ENCODE measurements at regions not wholly inside any gene's neighbourhood (a gene's known extent, or its start where the extent isn't known, plus 50 kb on each side); places are given as distances from the start of the nearest gene placed in this dataset.
"Not testable (repeated sequence)": the region's sequence is repeated elsewhere in the genome, so short reads cannot be mapped to it uniquely, and the experiment has no call there.

GRCh38 chr4:134145369-134145768 lies 56.2 kb downstream of the PABPC4L start:
- FAIRE-seq (no peak), DNase-seq (ENCODE audit: low spot score in 2 of 2) (no peak)

GRCh38 chr4:134144337-134144736 lies 57.3 kb downstream of the PABPC4L start:
- FAIRE-seq, result no peak
- DNase-seq (ENCODE audit: low spot score in 2 of 2), result no peak

GRCh38 chr4:134141728-134142127 lies 59.9 kb downstream of the PABPC4L start:
- DNase-seq (ENCODE audit: low spot score in 2 of 2) (no peak), FAIRE-seq (no peak)

- no peak for FAIRE-seq
- no peak for DNase-seq (ENCODE audit: low spot score in 2 of 2)
These were observed 62.4 kb downstream of the PABPC4L start for GRCh38 chr4:134139188-134139587.

GRCh38 chr4:134132086-134132783 lies 69.4 kb downstream of the PABPC4L start:
- FAIRE-seq (no peak), DNase-seq (ENCODE audit: low spot score in 2 of 2) (no peak)

- FAIRE-seq (no peak), DNase-seq (ENCODE audit: low spot score in 2 of 2) (no peak)
These were observed 74.6 kb downstream of the PABPC4L start for GRCh38 chr4:134126955-134127354.

GRCh38 chr4:134126000-134126560 lies 75.5 kb downstream of the PABPC4L start:
- no peak for FAIRE-seq
- DNase-seq (ENCODE audit: low spot score in 2 of 2), result no peak

- FAIRE-seq, result no peak
- DNase-seq (ENCODE audit: low spot score in 2 of 2), result no peak
These were observed 78.7 kb downstream of the PABPC4L start for GRCh38 chr4:134122903-134123302.

GRCh38 chr4:134117392-134118183 lies 84.0 kb downstream of the PABPC4L start:
- DNase-seq (ENCODE audit: low spot score in 2 of 2) (no peak), FAIRE-seq (no peak)

- no peak for FAIRE-seq
- no peak for DNase-seq (ENCODE audit: low spot score in 2 of 2)
These were observed 111.7 kb downstream of the PABPC4L start for GRCh38 chr4:134089885-134090284.

- DNase-seq (ENCODE audit: low spot score in 2 of 2), result no peak
- FAIRE-seq, result no peak
These were observed 116.1 kb downstream of the PABPC4L start for GRCh38 chr4:134085496-134085895.

- FAIRE-seq; DNase-seq (ENCODE audit: low spot score in 2 of 2): not testable (repeated sequence)
These were observed 122.5 kb downstream of the PABPC4L start for GRCh38 chr4:134079085-134079484.

- no peak for FAIRE-seq
These were observed 123.2 kb downstream of the PABPC4L start for GRCh38 chr4:134078230-134078914.

GRCh38 chr4:134073711-134074110 lies 127.9 kb downstream of the PABPC4L start:
- DNase-seq (ENCODE audit: low spot score in 2 of 2), result no peak
- no peak for FAIRE-seq

More at GRCh38 chr4:134078230-134078914, 123.2 kb downstream of the PABPC4L start:
- no peak for DNase-seq (ENCODE audit: low spot score in 2 of 2)

GRCh38 chr4:134072137-134072536 lies 129.5 kb downstream of the PABPC4L start:
- DNase-seq (ENCODE audit: low spot score in 2 of 2) (no peak), FAIRE-seq (no peak)

- FAIRE-seq (no peak), DNase-seq (ENCODE audit: low spot score in 2 of 2) (no peak)
These were observed 131.4 kb downstream of the PABPC4L start for GRCh38 chr4:134070174-134070573.

GRCh38 chr4:134057356-134057755 lies 144.2 kb downstream of the PABPC4L start:
- DNase-seq (ENCODE audit: low spot score in 2 of 2) (no peak), FAIRE-seq (no peak)

GRCh38 chr4:134046221-134046620 lies 155.4 kb downstream of the PABPC4L start:
- not testable (repeated sequence) for DNase-seq (ENCODE audit: low spot score in 2 of 2); FAIRE-seq

- FAIRE-seq, result no peak
- no peak for DNase-seq (ENCODE audit: low spot score in 2 of 2)
These were observed 156.2 kb downstream of the PABPC4L start for GRCh38 chr4:134045411-134045810.

- DNase-seq (ENCODE audit: low spot score in 2 of 2), result no peak
- FAIRE-seq, result no peak
These were observed 158.3 kb downstream of the PABPC4L start for GRCh38 chr4:134043266-134043665.

- FAIRE-seq, result no peak
These were observed 173.2 kb downstream of the PABPC4L start for GRCh38 chr4:134028421-134028820.

More at GRCh38 chr4:134028421-134028820, 173.2 kb downstream of the PABPC4L start:
- no peak for DNase-seq (ENCODE audit: low spot score in 2 of 2)

Measured in frontal cortex (tissue), 3 donors.